Kidney (tissue), 13 donors: ENCODE measurements at regions not wholly inside any gene's neighbourhood (a gene's known extent, or its start where the extent isn't known, plus 50 kb on each side); places are given as distances from the start of the nearest gene placed in this dataset.

Experiments used
- DNase-seq, 5 donors: peaks; one replicate each; pipeline ENCODE4 v3.0.0-alpha.2; 2013 to 2020
- FAIRE-seq: peaks from 2 replicates; lab custom pipeline; 2012; peaks lifted over from hg19 to GRCh38; lab: Jason Lieb, UNC
- H3K27ac ChIP-seq, 2 donors: one replicate each; pipeline ENCODE4 v1.7.0; 2013; ENCODE audit warnings: low read depth in 2 of 2, low read length in 2 of 2, inconsistent platforms in 1 of 2
- H3K27me3 ChIP-seq: one replicate; pipeline ENCODE4 v1.7.1; 2013; ENCODE audit warnings: low read length, inconsistent platforms; ENCODE audit not compliant: control insufficient read depth, insufficient read depth
- H3K36me3 ChIP-seq, 3 donors: one replicate each; pipeline versions ENCODE4 v1.7.0 to v1.7.1; 2013; ENCODE audit warnings: low read length in 3 of 3, control low read depth in 1 of 3, inconsistent platforms in 1 of 3; ENCODE audit not compliant: insufficient read depth in 3 of 3, control insufficient read depth in 2 of 3
- H3K4me1 ChIP-seq, 3 donors: one replicate each; pipeline versions ENCODE4 v1.7.0 to v1.7.1; 2013; ENCODE audit warnings: low read length in 3 of 3, inconsistent platforms in 1 of 3, low read depth in 1 of 3; ENCODE audit not compliant: control insufficient read depth in 2 of 3, insufficient read depth in 2 of 3
- H3K4me3 ChIP-seq, 3 donors: one replicate each; pipeline versions ENCODE4 v1.7.0 to v1.8.1; 2013; ENCODE audit warnings: low read length in 3 of 3, control low read depth in 1 of 3, inconsistent platforms in 1 of 3
- H3K9ac ChIP-seq, 3 donors: one replicate each; pipeline versions ENCODE4 v1.7.0 to v1.7.1; 2013; ENCODE audit warnings: low read length in 3 of 3, control low read depth in 1 of 3, inconsistent platforms in 1 of 3
- H3K9me3 ChIP-seq, 3 donors: one replicate each; pipeline versions ENCODE4 v1.7.0 to v1.7.1; 2013; ENCODE audit warnings: low read length in 3 of 3, control low read depth in 1 of 3, inconsistent platforms in 1 of 3; ENCODE audit not compliant: control insufficient read depth in 2 of 3, insufficient read depth in 1 of 3
- intact Hi-C: fragments of 100-400 bp; cut with DNase I; formaldehyde crosslinking; loops from one replicate; pipeline ENCODE4 v1.11.1; 2022
- TF ChIP-seq, protein P1 (sequence below): IDR thresholded peaks from 3 replicates; pipeline ENCODE4 v1.5.1; 2012; ENCODE audit warnings: mild to moderate bottlenecking, moderate library complexity, borderline replicate concordance; ENCODE audit not compliant: insufficient read depth; ENCODE audit errors: extremely low read depth
- donor health status: control.
- donor health status: control.
- donor health status: control.
- donor health status: control.
- donor health status: control.
- donor health status: DM: yes; HTN: yes; CAD: no.
- donor health status: Normal renal cell carcinoma (clear cell type).

DNA sequence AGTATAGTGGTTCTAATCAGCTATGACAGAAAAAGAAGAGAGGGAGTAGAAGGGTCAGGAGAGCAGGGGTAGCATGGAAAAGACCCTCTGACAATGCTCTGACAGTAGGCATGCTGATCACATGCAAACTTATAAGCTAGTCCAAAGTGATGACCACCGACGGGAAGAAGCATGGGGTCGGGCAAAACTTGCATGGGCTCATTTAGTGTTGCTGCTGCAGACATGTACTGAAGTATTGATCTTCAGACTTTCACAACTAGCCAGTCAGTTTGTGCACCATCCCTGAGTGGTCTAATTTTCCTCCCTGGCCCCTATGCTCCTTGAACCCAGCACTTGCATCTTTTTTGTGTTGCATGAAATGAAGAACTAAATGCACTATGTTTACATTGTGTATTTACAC, 225.4 kb downstream of the SYK start:
- Histone ChIP-seq H3K36me3 (no peaks in the 10 kb centered on the region), H3K9ac (no peak overlapping the region), H3K27me3 (no peaks in the 10 kb centered on the region), H3K4me3 (no peak overlapping the region), H3K9me3 (no peaks in the 10 kb centered on the region), H3K4me1 (no peaks in the 10 kb centered on the region), H3K27ac (no peak overlapping the region)
- FAIRE-seq (no peak), DNase-seq (no peak)
- intact Hi-C loops = no loop called here
- TF ChIP-seq, protein P1, sequence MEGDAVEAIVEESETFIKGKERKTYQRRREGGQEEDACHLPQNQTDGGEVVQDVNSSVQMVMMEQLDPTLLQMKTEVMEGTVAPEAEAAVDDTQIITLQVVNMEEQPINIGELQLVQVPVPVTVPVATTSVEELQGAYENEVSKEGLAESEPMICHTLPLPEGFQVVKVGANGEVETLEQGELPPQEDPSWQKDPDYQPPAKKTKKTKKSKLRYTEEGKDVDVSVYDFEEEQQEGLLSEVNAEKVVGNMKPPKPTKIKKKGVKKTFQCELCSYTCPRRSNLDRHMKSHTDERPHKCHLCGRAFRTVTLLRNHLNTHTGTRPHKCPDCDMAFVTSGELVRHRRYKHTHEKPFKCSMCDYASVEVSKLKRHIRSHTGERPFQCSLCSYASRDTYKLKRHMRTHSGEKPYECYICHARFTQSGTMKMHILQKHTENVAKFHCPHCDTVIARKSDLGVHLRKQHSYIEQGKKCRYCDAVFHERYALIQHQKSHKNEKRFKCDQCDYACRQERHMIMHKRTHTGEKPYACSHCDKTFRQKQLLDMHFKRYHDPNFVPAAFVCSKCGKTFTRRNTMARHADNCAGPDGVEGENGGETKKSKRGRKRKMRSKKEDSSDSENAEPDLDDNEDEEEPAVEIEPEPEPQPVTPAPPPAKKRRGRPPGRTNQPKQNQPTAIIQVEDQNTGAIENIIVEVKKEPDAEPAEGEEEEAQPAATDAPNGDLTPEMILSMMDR = no peak

DNA sequence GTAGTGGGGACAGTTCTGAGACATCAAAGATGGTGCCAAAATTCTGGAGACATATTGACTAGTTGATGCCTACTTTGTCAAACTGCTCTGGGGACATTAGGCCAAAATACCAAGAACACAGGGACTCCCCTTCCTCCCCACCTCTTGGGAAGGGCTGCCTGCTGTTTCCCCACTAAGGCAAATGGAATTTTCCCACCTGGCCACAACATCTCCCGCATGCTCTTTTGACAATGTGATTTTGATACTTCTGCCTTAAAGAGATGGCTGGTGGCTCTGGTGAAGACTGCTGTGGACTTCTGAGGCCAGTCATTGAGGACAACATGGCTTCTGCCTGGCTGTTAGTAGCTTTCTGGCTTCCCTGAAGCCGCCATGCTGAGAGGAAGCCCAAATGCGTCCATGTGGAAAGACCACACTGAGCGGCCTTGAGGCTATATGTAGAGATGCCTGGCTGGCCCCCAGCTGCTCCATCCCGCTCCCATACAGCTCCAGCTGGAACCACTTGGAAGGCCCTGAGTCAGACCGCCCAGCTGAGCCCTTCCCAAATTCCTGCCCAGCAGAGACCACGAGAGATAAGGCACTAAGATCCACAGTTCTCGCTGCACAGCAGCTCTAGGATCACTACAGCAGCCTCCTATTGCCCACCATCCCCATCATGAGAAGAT, 226.7 kb downstream of the SYK start:
- Histone ChIP-seq H3K27me3 (no peaks in the 10 kb centered on the region), H3K9me3 (no peaks in the 10 kb centered on the region), H3K4me3 (no peak overlapping the region), H3K9ac (no peak overlapping the region), H3K4me1 (no peaks in the 10 kb centered on the region), H3K27ac (no peak overlapping the region), H3K36me3 (no peaks in the 10 kb centered on the region)
- TF ChIP-seq, protein P1 = no peak
- no peak for FAIRE-seq
- no peak for DNase-seq
- intact Hi-C loops = no loop called here

DNA sequence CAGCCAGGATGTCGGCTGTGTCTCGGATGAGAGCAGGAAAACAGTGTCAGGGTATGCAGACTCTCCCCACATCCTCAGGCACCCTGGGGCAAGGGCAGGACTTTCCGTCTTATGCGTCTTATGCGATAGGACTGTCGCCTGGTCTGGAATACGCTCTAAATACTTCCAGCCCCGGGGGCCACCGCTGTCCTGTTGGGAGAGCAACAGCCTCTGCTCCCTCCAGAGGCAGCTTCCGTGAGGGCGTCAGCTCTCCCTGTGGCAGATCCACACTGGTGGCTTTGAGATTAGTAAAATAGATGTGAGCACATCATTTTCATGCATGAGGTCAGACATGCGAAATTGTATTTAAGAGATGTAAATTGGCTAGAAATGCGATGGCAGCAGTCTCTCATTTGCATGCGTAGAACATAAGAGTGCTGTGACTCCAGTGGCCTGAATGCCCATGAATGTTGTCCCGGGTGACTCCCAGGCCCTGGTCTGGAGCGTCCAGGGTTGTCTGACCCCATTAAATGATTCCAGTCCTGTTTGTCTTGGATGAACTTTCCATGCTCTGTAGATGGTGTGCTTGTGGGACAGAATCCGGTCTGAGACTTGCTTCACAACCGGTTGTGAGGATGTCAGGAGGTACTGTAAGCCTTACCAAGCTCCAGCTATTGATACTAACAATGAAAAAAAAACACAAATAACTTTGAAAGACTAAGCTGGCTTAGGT, 228.2 kb downstream of the SYK start:
- TF ChIP-seq, protein P1 = no peak
- Histone ChIP-seq H3K27ac (no peak overlapping the region), H3K27me3 (no peaks in the 10 kb centered on the region), H3K9me3 (no peaks in the 10 kb centered on the region), H3K36me3 (no peaks in the 10 kb centered on the region), H3K4me3 (no peak overlapping the region), H3K9ac (no peak overlapping the region), H3K4me1 (no peaks in the 10 kb centered on the region)
- no peak for DNase-seq
- intact Hi-C loops = loop anchor here (10.0 kb wide), 1 partner anchor 405 kb away; no protein-coding TSS in a partner anchor
- no peak for FAIRE-seq
